ENCODE measurements at regions not wholly inside any gene's neighbourhood (a gene's known extent, or its start where the extent isn't known, plus 50 kb on each side); places are given as distances from the start of the nearest gene placed in this dataset.
A peak's percentile ranks its signal among the peaks of the same experiment; 100 is the strongest.
"Not testable (repeated sequence)": the region's sequence is repeated elsewhere in the genome, so short reads cannot be mapped to it uniquely, and the experiment has no call there.

DNA sequence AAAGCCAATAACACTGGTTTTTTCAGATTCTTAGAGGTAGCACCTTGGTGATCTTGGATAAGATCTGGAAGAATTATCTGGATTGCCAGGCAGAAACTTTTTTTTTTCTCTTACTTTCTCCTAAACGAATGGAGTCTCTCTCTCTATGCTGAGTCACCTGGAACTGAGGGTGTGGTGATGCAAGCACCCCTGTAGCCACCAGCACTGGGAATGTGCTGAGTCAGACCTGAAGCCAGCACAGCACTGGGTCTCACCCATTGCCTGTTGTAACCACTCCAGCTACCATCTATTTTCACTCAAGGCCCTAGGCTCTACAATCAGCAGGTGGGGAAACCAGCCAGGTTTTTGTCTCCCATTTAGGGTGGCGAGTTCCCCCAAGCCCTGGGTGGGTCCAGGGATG is 923.8 kb downstream of the RAPGEF2 start:
- peak; percentile 84 for DNase-seq (ENCODE audit: low read depth)

DNA sequence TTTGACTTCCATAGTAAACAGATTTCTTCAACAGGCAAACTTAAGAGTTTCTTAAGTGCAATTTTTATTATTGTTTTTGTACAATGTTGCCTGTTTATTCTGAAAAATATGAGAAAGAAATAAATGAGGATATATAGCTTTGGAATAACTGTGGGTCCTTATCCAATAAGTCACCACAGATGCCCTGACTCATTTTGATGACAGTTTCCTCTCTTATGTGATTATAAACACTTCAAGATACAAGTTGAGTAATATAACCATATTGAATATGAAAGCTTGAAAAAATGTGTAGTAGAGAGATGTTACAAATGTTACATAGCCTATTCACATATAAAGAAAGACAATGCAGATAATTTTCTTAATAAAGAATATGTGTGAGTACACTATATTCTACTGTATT is 931.6 kb downstream of the RAPGEF2 start:
- peak; percentile 50 for DNase-seq (ENCODE audit: low read depth)

DNA sequence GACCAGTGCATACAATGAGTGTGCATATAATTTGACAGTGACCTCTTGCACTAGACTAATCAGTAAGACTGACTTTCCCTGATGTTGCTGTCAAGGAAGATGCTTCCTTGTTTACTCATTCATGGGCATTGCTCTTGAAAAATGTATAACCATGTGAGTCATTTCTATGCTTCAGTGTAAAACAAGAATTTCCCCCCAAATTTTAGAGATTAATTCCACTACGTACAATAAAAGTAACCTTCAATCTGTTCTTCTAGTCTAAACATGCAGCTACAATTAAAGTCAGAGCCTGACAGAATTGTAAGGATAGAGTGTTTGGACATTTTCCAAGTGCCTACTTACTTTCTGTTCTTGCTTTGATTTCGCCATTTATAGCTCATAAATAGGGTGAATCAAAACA is 935.7 kb downstream of the RAPGEF2 start:
- DNase-seq (ENCODE audit: low read depth) = peak; percentile 67

DNA sequence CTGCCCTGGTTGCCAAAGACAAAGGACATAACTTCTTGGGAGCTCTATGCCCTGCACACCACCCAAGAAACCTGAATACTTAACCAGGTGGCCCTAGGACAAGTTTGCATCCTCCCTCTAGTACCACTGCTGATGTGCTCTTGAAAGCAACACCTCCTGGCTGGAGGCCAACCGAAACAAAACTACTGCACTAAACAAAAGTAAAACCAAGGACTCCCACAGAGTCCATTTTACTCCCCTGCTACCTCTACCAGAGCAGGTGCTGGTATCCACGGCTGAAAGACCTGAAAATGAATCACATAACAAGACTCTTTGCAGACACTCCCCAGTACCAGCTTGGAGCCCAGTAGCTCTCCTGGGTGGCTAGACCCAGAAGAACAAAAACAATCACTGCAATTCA is 941.8 kb downstream of the RAPGEF2 start:
- DNase-seq (ENCODE audit: low read depth) = no peak

DNA sequence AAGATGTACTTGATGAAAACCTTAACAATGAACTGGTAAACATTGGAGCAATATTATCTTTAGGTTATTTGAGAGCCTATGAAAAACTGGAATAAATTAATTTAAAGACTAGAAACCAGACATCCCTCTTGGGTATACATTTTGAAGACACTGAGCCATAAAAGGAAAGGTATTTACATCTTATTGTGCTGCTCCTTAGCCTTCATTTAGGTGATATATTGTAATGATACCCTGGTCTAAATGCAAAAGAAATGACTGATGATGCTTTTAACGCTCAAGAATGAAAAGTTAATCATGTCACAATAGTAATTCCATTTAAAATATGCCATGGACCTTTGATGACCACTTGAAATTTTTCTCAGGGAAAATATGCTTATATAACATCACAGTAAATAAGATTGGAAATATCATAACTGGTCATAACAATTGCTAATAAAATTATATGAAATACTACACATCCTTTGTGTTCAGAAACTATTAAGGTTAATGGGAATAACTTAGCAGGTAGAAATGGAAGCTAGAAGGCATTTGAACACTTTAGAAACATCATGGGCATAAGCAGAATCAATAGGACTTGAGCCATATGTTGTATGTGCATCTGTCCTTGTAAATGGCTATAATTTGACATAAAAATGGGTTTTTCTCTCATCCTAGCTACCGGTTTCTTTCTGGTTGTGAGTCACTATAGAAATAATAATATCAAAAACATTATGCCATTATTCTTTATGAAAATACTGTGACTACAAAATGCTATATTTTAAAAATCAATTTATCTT is 979.7 kb downstream of the RAPGEF2 start:
- no peak for DNase-seq (ENCODE audit: low read depth)

DNA sequence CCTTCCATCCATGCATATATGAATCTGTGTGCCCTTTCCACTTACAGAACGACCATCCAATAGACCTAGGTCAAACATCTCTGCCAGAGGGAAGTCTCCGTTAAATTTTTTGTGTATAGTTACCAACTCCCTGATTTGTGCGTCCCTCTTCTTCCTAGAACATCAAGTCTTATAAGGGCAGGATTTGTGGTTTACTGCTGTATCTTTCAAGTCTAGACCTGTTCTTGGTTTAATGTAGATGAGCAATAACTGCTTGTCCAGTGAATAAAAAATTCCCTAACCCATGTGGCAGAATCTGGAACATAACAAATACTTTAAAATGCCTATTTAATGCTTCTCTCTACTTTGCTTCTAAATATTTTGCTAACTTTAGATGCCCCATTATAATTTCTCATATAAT is 988.8 kb downstream of the RAPGEF2 start:
- DNase-seq (ENCODE audit: low read depth) = peak; percentile 9

DNA sequence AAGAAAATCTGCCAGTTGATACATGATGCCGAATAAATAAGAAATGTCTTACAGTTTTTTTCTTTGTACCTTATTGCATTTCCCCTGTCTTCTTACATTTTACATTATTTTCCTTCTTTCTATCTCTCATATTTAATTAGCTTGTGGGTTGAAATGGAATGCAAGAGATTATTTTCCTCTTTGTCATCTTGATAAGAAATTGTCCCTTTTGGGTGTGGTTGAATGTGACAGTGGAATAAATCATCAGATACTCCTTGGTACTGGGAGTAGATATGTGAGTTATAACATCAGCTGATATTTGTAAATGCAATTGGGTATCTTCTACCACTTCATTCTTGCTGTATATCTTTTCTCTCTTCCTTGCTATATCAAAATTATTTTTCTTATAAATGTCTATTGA is 997.4 kb downstream of the RAPGEF2 start:
- DNase-seq (ENCODE audit: low read depth) = no peak

DNA sequence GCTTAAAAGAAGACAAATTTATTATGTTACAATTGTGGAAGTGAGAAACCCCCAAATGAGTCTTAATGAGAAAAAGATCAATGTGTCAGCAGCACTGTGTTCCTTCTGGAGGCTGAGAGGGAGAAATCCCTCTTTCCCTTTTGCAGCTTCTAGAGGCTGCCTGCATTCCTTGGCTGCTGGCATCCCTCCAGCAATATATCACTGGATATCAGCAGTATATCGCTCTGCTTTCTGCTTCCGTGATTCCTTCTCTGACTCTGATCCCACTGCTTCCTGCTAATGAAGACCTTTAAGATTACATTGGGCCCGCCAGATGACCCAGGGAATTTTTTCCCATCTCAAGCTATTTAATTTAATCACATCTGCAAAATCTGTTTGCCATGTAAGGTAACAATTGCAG is 1008.0 kb downstream of the RAPGEF2 start:
- DNase-seq (ENCODE audit: low read depth) = no peak

DNA sequence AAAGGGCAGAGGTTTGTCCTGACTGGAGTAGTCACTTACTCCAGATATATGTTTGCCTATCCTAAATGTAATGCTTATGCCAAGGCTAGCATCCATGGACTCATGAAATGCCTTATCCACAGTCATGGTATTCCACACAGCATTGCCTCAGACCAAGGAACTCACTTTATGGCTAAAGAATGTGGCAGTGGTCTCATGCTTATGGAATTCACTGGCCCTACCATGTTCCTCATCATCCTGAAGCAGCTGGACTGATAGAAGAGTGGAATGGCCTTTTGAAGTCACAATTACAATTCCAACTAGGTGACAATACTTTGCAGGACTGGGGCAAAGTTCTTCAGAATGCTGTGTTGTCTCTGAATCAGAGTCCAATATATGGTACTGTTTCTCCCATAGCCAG is 1014.8 kb downstream of the RAPGEF2 start:
- no peak for DNase-seq (ENCODE audit: low read depth)

DNA sequence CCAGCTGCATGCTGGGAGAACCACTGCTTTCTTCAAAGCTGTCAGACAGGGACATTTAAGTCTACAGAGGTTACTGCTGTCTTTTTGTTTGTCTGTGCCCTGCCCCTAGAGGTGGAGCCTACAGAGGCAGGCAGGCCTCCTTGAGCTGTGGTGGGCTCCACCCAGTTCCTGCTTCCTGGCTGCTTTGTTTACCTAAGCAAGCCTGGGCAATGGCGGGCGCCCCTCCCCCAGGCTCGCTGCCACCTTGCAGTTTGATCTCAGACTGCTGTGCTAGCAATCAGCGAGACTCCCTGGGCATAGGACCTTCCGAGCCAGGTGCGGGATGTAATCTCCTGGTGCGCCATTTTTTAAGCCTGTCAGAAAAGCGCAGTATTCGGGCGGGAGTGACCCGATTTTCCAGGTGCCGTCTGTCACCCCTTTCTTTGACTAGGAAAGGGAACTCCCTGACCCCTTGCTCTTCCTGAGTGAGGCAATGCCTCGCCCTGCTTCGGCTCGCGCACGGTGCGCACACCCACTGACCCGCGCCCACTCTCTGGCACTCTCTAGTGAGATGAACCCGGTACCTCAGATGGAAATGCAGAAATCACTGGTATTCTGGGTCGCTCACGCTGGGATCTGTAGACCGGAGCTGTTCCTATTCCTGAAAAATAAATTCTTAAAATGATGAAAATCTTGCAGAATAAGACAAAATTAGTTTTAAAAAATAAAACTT is 1022.9 kb downstream of the RAPGEF2 start:
- DNase-seq (ENCODE audit: low read depth) = not testable (repeated sequence)

DNA sequence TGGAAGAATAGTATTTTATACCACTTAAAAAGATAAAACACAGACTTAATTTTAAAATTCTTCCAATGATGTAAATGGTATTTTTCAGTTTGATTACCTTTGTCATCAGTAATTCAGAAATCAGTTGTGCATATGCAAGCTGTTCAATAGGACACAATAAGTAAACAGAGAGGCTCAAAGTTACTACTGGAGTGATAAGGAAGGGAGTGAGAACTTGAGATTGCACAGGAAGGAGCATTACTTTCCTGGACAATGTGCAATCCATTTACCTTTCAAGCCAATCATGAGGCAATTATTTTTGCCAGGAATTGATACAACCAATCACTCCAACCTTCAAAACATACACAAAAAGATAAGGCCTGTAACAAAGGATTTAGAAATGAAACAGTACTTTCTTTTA is 1024.3 kb downstream of the RAPGEF2 start:
- DNase-seq (ENCODE audit: low read depth) = no peak

DNA sequence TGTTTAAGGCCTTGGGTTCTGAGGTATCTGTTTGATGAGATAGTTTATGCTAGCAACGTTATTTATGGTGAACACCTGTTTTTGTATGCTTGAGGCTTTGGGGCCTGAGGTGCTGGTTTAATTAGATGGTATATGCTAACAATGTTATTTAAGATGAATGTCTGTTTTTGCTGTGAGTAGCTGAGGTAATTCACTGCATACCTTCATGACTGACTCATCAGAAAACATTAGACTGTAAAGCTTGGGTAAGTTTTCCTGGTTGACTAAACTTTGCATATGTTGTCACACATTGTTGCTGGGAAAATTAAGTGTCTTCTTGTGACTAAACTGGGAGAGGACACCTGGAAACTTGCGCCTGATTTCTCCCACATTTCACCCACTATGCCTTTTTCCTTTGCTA is 1026.6 kb downstream of the RAPGEF2 start:
- peak; percentile 82 for DNase-seq (ENCODE audit: low read depth)

DNA sequence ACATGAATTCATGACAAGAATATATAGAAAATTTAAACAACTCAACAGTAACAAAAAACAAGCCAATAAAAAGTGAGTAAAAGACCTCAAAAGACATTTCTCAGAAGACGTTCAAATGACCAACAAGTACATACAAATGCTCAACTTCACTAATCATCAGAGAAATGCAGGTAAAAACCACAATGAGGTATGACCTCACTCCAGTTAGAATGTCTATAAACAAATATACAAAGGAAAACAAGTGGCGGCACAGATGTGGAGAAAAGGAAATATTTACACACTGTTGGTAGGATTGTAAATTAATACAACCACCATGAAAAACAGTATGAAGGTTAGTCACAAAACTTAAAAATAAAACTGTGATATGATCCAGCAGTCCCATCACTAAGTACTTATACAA is 1033.1 kb downstream of the RAPGEF2 start:
- peak; percentile 59 for DNase-seq (ENCODE audit: low read depth)

DNA sequence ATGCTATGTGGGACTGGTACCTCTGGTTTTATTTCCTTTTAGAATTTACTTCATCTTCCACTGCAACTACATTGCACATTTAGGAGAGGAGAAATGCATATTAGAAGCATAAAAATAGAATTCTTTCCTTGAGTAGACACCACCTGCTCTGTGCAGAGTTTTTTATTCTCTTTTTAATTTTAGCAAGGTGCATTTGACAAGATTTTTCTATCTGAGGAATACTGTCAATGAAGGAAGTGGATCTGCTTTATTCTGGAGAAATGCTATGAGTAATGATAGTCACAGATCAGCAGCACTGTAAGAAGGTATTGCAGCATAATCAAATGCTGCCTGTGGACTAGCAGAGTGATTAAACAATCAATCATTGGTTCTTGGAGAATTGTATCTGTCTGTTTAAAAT is 1038.3 kb downstream of the RAPGEF2 start:
- no peak for DNase-seq (ENCODE audit: low read depth)

DNA sequence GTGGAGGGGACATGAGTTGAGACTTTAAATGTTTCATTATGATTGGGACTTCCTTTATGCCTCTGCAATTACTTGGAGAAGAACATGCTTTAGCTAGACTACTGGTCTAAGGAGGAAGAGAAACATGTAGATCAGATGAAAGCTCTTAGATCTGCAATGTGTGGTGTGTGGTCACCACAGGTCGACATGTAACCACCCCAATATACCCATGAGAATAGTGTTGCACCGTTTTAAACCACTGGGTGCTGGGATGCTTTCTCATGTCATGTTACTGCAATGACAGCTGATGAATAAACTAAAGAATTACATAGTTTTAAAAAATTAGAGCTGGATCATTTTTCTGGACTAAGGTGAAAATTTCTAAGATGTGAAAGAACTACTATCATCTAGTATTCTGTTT is 1039.7 kb downstream of the RAPGEF2 start:
- peak; percentile 30 for DNase-seq (ENCODE audit: low read depth)

DNA sequence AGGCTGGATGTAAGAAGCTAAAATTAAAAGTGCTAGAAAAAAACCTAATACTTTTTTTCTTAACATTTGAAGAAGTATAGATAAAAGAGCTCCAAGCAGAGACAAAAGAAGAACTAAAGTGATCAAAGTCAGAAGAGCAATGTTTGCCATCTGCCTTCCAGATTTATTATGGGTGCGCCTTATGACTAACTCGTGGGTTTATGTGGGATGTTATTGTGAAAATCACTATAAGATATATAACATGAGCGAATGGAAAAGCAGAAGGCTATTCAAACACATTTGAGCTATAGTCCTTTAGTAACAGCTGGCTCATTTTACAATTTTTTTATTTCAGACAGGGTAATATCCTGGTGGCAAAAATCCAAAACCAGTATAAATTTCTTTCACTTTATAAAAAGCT is 1040.7 kb downstream of the RAPGEF2 start:
- peak; percentile 47 for DNase-seq (ENCODE audit: low read depth)

DNA sequence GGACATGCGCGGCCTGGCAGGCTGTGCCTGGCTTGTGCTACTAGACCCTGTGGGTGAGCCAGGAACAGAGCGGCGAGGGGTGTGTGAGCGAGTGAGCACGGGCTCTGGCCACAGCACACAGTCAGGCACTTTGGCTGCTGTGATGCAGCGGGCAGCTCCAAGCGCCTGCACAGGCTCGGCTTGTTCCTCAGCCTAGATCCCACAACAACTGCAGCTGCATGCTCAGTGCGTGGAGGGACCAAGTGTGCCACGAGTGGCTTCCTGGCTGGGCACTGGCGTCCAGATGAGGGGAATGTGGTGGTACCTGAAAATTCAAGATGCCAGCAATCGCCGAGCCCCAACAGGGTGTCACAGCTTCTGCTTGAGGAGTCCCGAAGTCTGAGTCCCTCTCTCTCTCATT is 1056.6 kb downstream of the RAPGEF2 start:
- no peak for DNase-seq (ENCODE audit: low read depth)

DNA sequence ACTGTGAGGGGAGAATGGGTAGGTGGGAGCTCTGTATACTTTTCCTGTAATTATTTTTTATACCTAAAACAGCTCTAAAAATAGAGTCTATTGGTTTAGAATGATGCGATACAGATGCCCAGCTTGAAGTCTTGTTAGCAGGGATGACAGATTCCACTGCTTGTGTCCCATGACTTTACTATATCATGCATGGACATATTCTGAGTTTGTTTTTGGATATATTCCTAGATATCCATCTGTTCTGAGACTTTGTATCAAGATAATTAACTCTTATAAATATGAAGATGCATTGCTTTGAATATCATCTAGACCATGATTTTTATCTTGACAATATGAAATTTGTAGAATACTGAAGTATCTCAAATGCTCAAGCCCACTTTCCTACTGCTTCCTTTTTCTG is 1058.1 kb downstream of the RAPGEF2 start:
- DNase-seq (ENCODE audit: low read depth) = no peak

DNA sequence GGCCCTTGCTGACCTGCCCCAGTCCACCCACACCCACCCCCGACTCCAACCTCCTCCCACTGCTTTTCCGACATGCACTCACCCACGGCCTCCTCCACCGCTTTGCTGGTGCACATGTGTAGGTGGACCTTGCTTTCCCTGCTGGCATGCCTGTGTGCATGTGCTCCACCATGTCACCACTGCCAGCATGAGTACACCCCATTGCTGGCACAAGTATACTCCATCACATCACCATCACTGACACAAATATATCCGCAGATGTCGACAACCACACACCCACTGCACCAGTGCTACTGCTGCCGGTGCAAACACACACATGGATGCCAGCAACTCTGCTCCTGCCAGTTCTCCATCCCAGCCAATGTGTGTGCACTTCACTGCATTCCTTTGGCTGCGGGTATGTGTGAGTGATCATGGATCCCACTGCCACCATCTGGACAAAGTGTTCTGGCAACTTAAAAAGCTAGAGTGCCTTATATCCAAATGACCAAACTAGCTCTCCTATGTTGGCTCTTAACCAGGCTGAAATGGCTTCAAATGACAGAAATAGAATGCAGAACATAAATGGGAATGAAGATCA is 1072.3 kb downstream of the RAPGEF2 start:
- peak; percentile 78 for DNase-seq (ENCODE audit: low read depth)

DNA sequence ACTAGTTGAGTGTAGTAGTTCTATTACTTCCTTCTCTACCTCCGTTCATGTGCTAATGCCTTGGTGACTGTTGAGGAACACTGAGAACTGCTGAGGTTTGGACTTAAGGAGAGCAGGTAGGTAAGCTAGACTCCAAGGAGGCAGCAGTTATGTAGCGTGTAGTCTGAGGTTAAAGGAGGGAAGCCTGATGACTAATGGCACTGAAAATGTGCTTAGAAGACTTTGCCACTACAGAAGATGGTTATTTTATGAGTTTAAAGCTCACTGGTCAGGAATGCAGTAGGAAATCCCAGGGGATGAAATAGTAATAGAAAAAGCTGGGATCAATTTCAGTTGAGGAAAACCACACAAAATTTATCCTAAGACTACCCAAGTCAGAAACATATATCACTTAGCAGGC is 1077.3 kb downstream of the RAPGEF2 start:
- peak; percentile 94 for DNase-seq (ENCODE audit: low read depth)

DNA sequence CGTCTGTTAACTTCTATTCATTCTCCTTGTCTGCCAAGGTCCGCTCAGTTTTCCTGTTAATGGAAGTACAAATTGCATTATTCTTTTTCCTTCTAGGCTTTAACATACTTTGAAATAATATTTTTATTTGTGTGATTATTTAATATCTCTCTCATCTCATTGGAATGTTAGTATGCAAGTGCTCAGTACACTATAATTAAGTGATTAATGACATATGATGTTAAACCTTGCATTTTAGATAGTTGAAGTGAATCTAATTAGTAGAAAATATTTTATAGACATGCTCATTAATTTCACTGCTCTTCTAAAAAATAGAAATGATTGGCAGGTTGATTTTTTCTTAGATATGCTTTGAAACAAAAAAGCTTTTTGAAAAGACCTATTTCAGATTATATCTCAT is 1079.8 kb downstream of the RAPGEF2 start:
- no peak for DNase-seq (ENCODE audit: low read depth)

DNA sequence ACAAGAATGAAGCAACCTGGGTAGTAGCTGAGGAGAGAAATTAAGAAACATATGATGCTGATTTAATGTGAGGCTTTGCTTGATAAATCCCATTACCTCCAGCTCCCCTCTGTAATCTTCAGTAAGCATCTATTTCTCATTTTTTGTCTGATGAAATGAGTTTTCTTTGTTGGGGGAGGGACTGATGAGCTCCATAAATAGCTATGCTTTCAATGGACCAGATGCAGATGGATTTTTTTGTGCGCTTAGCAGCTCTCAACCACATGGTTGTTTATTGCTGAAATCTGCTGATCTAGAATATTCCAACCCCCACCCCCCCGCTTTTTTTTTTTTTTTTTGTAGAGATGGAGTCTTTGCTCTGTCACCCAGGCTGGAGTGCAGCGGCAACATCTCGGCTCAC is 1082.0 kb downstream of the RAPGEF2 start:
- no peak for DNase-seq (ENCODE audit: low read depth)

DNA sequence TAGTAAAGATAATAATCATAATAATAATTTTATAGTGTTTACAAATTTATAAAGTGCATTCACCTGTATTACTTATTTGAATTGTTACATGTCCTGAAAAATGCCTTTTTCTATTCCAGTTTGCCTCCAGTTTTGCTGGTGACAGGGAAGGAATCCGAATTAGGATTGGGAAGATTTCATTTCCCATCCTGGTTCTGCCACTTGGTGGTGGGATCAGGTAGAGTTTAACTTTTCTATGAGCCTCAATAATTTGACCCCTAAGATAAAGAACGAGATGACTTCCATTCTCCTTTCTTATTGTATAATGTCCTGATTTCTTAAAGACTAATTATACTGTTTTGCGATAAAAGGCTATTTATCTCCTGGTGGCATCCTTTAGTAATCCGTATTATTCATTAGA is 1090.9 kb downstream of the RAPGEF2 start:
- no peak for DNase-seq (ENCODE audit: low read depth)

Data from LHCN-M2 (cell line).